ENCODE measurements at regions not wholly inside any gene's neighbourhood (a gene's known extent, or its start where the extent isn't known, plus 50 kb on each side); places are given as distances from the start of the nearest gene placed in this dataset.

GRCh38 chr11:29959488-29959887, 57.3 kb downstream of the KCNA4 start:
- DNase-seq = no peak

GRCh38 chr11:29957431-29957830, 59.4 kb downstream of the KCNA4 start:
- peak; percentile 0 for DNase-seq

GRCh38 chr11:29956076-29956556, 60.7 kb downstream of the KCNA4 start:
- no peak for DNase-seq

- no peak for DNase-seq
Observed at GRCh38 chr11:29943347-29943746, 73.5 kb downstream of the KCNA4 start.

GRCh38 chr11:29937526-29937925, 79.3 kb downstream of the KCNA4 start:
- DNase-seq = no peak

GRCh38 chr11:29934115-29934638, 82.7 kb downstream of the KCNA4 start:
- DNase-seq = no peak

GRCh38 chr11:29916040-29916439, 100.8 kb downstream of the KCNA4 start:
- no peak for DNase-seq

- DNase-seq = no peak
Observed at GRCh38 chr11:29914203-29914930, 102.5 kb downstream of the KCNA4 start.

GRCh38 chr11:29913352-29913751, 103.5 kb downstream of the KCNA4 start:
- no peak for DNase-seq

GRCh38 chr11:29900382-29900781, 116.4 kb downstream of the KCNA4 start:
- no peak for DNase-seq

- DNase-seq = no peak
Observed at GRCh38 chr11:29879560-29879959, 137.3 kb downstream of the KCNA4 start.

GRCh38 chr11:29876192-29876591, 140.6 kb downstream of the KCNA4 start:
- DNase-seq = no peak

- DNase-seq = no peak
Observed at GRCh38 chr11:29847219-29847618, 169.6 kb downstream of the KCNA4 start.

- no peak for DNase-seq
Observed at GRCh38 chr11:29844701-29845379, 172.0 kb downstream of the KCNA4 start.

GRCh38 chr11:29844031-29844430, 172.8 kb downstream of the KCNA4 start:
- no peak for DNase-seq

- no peak for DNase-seq
Observed at GRCh38 chr11:29842061-29842460, 174.8 kb downstream of the KCNA4 start.

GRCh38 chr11:29826878-29827277, 190.0 kb downstream of the KCNA4 start:
- no peak for DNase-seq

- DNase-seq = no peak
Observed at GRCh38 chr11:29816359-29816758, 200.5 kb downstream of the KCNA4 start.

GRCh38 chr11:29809121-29809520, 207.7 kb downstream of the KCNA4 start:
- DNase-seq = no peak

GRCh38 chr11:29802522-29802921, 214.3 kb downstream of the KCNA4 start:
- DNase-seq = no peak

GRCh38 chr11:29801561-29801960, 215.3 kb downstream of the KCNA4 start:
- no peak for DNase-seq

GRCh38 chr11:29786092-29786491, 230.7 kb downstream of the KCNA4 start:
- DNase-seq = no peak

GRCh38 chr11:29783506-29783905, 233.3 kb downstream of the KCNA4 start:
- no peak for DNase-seq

GRCh38 chr11:29782447-29782846, 234.4 kb downstream of the KCNA4 start:
- no peak for DNase-seq
